ENCODE measurements at regions not wholly inside any gene's neighbourhood (a gene's known extent, or its start where the extent isn't known, plus 50 kb on each side); places are given as distances from the start of the nearest gene placed in this dataset.

DNA sequence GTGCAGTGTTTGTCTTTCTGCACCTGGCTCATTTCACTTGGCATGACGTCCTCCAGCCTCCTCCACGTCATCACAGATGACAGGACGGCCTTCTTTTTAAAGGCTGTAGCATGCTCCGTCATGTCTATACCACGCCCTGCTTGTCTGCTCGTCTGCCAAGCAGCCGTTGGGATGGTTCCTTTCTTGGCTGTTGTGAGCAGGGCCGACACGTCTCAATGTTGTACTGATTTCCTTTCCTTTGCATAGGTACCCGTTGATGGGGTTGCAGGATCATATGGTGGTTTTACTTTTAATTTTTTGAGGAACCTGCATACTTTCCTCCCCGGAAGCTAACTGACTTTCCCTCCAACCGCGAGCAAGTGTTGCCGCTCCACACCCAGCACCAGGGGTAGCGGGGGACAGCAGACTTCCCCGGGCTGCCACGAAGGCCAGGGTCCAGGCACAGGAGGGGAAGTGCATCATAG, 212.2 kb upstream of the ZNF469 start:
- no peak for TF ChIP-seq CTCF (IDR thresholded peaks at IDR 0.05)
- no peak for TF ChIP-seq POLR2A (IDR thresholded peaks at IDR 0.05; ENCODE audit: low read length)
